ENCODE measurements at regions not wholly inside any gene's neighbourhood (a gene's known extent, or its start where the extent isn't known, plus 50 kb on each side); places are given as distances from the start of the nearest gene placed in this dataset.
A peak's percentile ranks its signal among the peaks of the same experiment; 100 is the strongest.

GRCh38 chr7:120184866-120185265 is 88.1 kb upstream of the KCND2 start:
- no peaks in the 10 kb centered on the region for H3K36me3 ChIP-seq
- intact Hi-C loops (cut with micrococcal nuclease) = no loop called here
- DNase-seq = no peak
- H3K27me3 ChIP-seq (ENCODE audit: low read depth) = no peaks in the 10 kb centered on the region
- H3K27ac ChIP-seq (replicated peaks) = peak overlapping the region; percentile 11
- no peak overlapping the region for H3K4me3 ChIP-seq
- peaks cover 20% of the 10 kb centered on the region for H3K4me1 ChIP-seq
- TF ChIP-seq CTCF (IDR thresholded peaks at IDR 0.05; ENCODE audit: borderline replicate concordance) = no peak
- H3K9me3 ChIP-seq (replicated peaks) = no peaks in the 10 kb centered on the region

- intact Hi-C loops (cut with micrococcal nuclease) = no loop called here
- Histone ChIP-seq H3K4me3 (no peak overlapping the region), H3K27me3 (ENCODE audit: low read depth) (no peaks in the 10 kb centered on the region), H3K36me3 (no peaks in the 10 kb centered on the region), H3K4me1 (peaks cover 20% of the 10 kb centered on the region), H3K9me3 (replicated peaks) (no peaks in the 10 kb centered on the region), H3K27ac (replicated peaks) (peak overlapping the region; percentile 11)
- no peak for TF ChIP-seq CTCF (IDR thresholded peaks at IDR 0.05; ENCODE audit: borderline replicate concordance)
- no peak for DNase-seq
Observed at GRCh38 chr7:120185940-120186682, 86.9 kb upstream of the KCND2 start.

GRCh38 chr7:120186688-120187087 is 86.3 kb upstream of the KCND2 start:
- H3K27me3 ChIP-seq (ENCODE audit: low read depth) = no peaks in the 10 kb centered on the region
- H3K27ac ChIP-seq (replicated peaks) = no peak overlapping the region
- intact Hi-C loops (cut with micrococcal nuclease) = no loop called here
- no peak for DNase-seq
- H3K36me3 ChIP-seq = no peaks in the 10 kb centered on the region
- no peak for TF ChIP-seq CTCF (IDR thresholded peaks at IDR 0.05; ENCODE audit: borderline replicate concordance)
- no peak overlapping the region for H3K4me3 ChIP-seq
- no peaks in the 10 kb centered on the region for H3K9me3 ChIP-seq (replicated peaks)
- H3K4me1 ChIP-seq = peaks cover 20% of the 10 kb centered on the region

GRCh38 chr7:120189623-120190022 is 83.4 kb upstream of the KCND2 start:
- intact Hi-C loops (cut with micrococcal nuclease) = no loop called here
- Histone ChIP-seq H3K27ac (replicated peaks) (no peak overlapping the region), H3K27me3 (ENCODE audit: low read depth) (no peaks in the 10 kb centered on the region), H3K36me3 (no peaks in the 10 kb centered on the region), H3K9me3 (replicated peaks) (no peaks in the 10 kb centered on the region), H3K4me3 (no peak overlapping the region), H3K4me1 (peaks cover 20% of the 10 kb centered on the region)
- TF ChIP-seq CTCF (IDR thresholded peaks at IDR 0.05; ENCODE audit: borderline replicate concordance) = no peak
- DNase-seq = no peak

GRCh38 chr7:120190109-120190508 is 82.9 kb upstream of the KCND2 start:
- Histone ChIP-seq H3K4me3 (no peak overlapping the region), H3K27ac (replicated peaks) (no peak overlapping the region), H3K36me3 (no peaks in the 10 kb centered on the region), H3K9me3 (replicated peaks) (peaks cover 4% of the 10 kb centered on the region), H3K4me1 (peaks cover 15% of the 10 kb centered on the region), H3K27me3 (ENCODE audit: low read depth) (no peaks in the 10 kb centered on the region)
- TF ChIP-seq CTCF (IDR thresholded peaks at IDR 0.05; ENCODE audit: borderline replicate concordance) = no peak
- intact Hi-C loops (cut with micrococcal nuclease) = no loop called here
- DNase-seq = no peak
